ENCODE measurements at regions not wholly inside any gene's neighbourhood (a gene's known extent, or its start where the extent isn't known, plus 50 kb on each side); places are given as distances from the start of the nearest gene placed in this dataset.

GRCh38 chr18:40812981-40813515 lies 1142.0 kb upstream of the PIK3C3 start:
- Histone ChIP-seq H2AFZ (ENCODE audit: low read length) (no peak overlapping the region), H3K9me3 (ENCODE audit: low read length) (no peaks in the 10 kb centered on the region), H3F3A (ENCODE audit: insufficient read depth, low read length) (no peaks in the 10 kb centered on the region), H3K27ac (ENCODE audit: low read depth, low read length, poor library complexity, severe bottlenecking) (no peak overlapping the region), H4K20me1 (ENCODE audit: insufficient read depth, low read length) (no peaks in the 10 kb centered on the region), H3K4me1 (ENCODE audit: insufficient read depth, low read length, severe bottlenecking) (no peaks in the 10 kb centered on the region), H3K79me2 (ENCODE audit: insufficient read depth, low read length) (no peaks in the 10 kb centered on the region), H3K9ac (ENCODE audit: low read length) (no peak overlapping the region), H3K9me2 (ENCODE audit: low read depth, low read length) (no peaks in the 10 kb centered on the region), H3K4me3 (ENCODE audit: low read depth, low read length, poor library complexity, severe bottlenecking) (no peak overlapping the region), H3K27me3 (ENCODE audit: insufficient read depth, low read length) (no peaks in the 10 kb centered on the region), H3K4me2 (ENCODE audit: low read length) (no peak overlapping the region), H3K36me3 (ENCODE audit: insufficient read depth, low read length) (no peaks in the 10 kb centered on the region)
- TF ChIP-seq CTCF (IDR thresholded peaks at IDR 0.05; ENCODE audit: low read length) (no peak), EZH2 (IDR thresholded peaks at IDR 0.05; ENCODE audit: borderline replicate concordance, low read length) (no peak)

- H4K20me1 ChIP-seq (ENCODE audit: insufficient read depth, low read length), result no peaks in the 10 kb centered on the region
- H3K27ac ChIP-seq (ENCODE audit: low read depth, low read length, poor library complexity, severe bottlenecking), result no peak overlapping the region
- H3K9me2 ChIP-seq (ENCODE audit: low read depth, low read length), result no peaks in the 10 kb centered on the region
- H3K4me3 ChIP-seq (ENCODE audit: low read depth, low read length, poor library complexity, severe bottlenecking), result no peak overlapping the region
- H3K4me1 ChIP-seq (ENCODE audit: insufficient read depth, low read length, severe bottlenecking), result no peaks in the 10 kb centered on the region
- H3K79me2 ChIP-seq (ENCODE audit: insufficient read depth, low read length), result no peaks in the 10 kb centered on the region
- no peaks in the 10 kb centered on the region for H3K9me3 ChIP-seq (ENCODE audit: low read length)
- no peak overlapping the region for H3K4me2 ChIP-seq (ENCODE audit: low read length)
- H3F3A ChIP-seq (ENCODE audit: insufficient read depth, low read length), result no peaks in the 10 kb centered on the region
- H3K9ac ChIP-seq (ENCODE audit: low read length), result no peak overlapping the region
- no peaks in the 10 kb centered on the region for H3K27me3 ChIP-seq (ENCODE audit: insufficient read depth, low read length)
- no peaks in the 10 kb centered on the region for H3K36me3 ChIP-seq (ENCODE audit: insufficient read depth, low read length)
- TF ChIP-seq CTCF (IDR thresholded peaks at IDR 0.05; ENCODE audit: low read length) (no peak), EZH2 (IDR thresholded peaks at IDR 0.05; ENCODE audit: borderline replicate concordance, low read length) (no peak)
- no peak overlapping the region for H2AFZ ChIP-seq (ENCODE audit: low read length)
These were observed 1144.7 kb upstream of the PIK3C3 start for GRCh38 chr18:40810372-40810771.

- Histone ChIP-seq H3K4me2 (ENCODE audit: low read length) (no peak overlapping the region), H3F3A (ENCODE audit: insufficient read depth, low read length) (no peaks in the 10 kb centered on the region), H3K36me3 (ENCODE audit: insufficient read depth, low read length) (no peaks in the 10 kb centered on the region), H3K27me3 (ENCODE audit: insufficient read depth, low read length) (no peaks in the 10 kb centered on the region), H3K9ac (ENCODE audit: low read length) (no peak overlapping the region), H4K20me1 (ENCODE audit: insufficient read depth, low read length) (no peaks in the 10 kb centered on the region), H3K27ac (ENCODE audit: low read depth, low read length, poor library complexity, severe bottlenecking) (no peak overlapping the region), H2AFZ (ENCODE audit: low read length) (no peak overlapping the region), H3K9me2 (ENCODE audit: low read depth, low read length) (no peaks in the 10 kb centered on the region), H3K4me1 (ENCODE audit: insufficient read depth, low read length, severe bottlenecking) (no peaks in the 10 kb centered on the region), H3K79me2 (ENCODE audit: insufficient read depth, low read length) (no peaks in the 10 kb centered on the region), H3K4me3 (ENCODE audit: low read depth, low read length, poor library complexity, severe bottlenecking) (no peak overlapping the region), H3K9me3 (ENCODE audit: low read length) (no peaks in the 10 kb centered on the region)
- TF ChIP-seq CTCF (IDR thresholded peaks at IDR 0.05; ENCODE audit: low read length), result no peak
- no peak for TF ChIP-seq EZH2 (IDR thresholded peaks at IDR 0.05; ENCODE audit: borderline replicate concordance, low read length)
These were observed 1165.7 kb upstream of the PIK3C3 start for GRCh38 chr18:40789286-40789685.
